Prostate gland (tissue), 2 donors: ENCODE measurements at regions not wholly inside any gene's neighbourhood (a gene's known extent, or its start where the extent isn't known, plus 50 kb on each side); places are given as distances from the start of the nearest gene placed in this dataset.

Source experiments
- CTCF ChIP-seq, 4 experiments: fragments of 200-600 bp in 2 of 4; fragments of 450-650 bp in 2 of 4; sonication (generic) in 2 of 4; IDR thresholded peaks; 1 replicate in 3 of 4; 2 replicates in 1 of 4; pipeline ENCODE4 v1.5.1; 2016 to 2019; ENCODE audit warnings: antibody characterized with exemption in 4 of 4, mild to moderate bottlenecking in 2 of 4, moderate library complexity in 2 of 4
- POLR2A ChIP-seq: fragments of 450-650 bp; IDR thresholded peaks from one replicate; pipeline ENCODE4 v1.6.1; 2016; ENCODE audit warnings: antibody characterized with exemption, mild to moderate bottlenecking
- POLR2AphosphoS5 ChIP-seq: sonication (generic); formaldehyde crosslinking; IDR thresholded peaks from one replicate; pipeline ENCODE4 v1.6.1; 2017; ENCODE audit warnings: antibody characterized with exemption

- TF ChIP-seq CTCF (IDR thresholded peaks at IDR 0.05): no peak
- no peak for TF ChIP-seq POLR2A
- TF ChIP-seq POLR2AphosphoS5: no peak
Observed at GRCh38 chr18:24731981-24732380, 271.5 kb downstream of the HRH4 start.
